ENCODE measurements at regions not wholly inside any gene's neighbourhood (a gene's known extent, or its start where the extent isn't known, plus 50 kb on each side); places are given as distances from the start of the nearest gene placed in this dataset.

GRCh38 chr13:70814684-70815083 lies 706.4 kb upstream of the KLHL1 start:
- Histone ChIP-seq H3K9me3 (no peaks in the 10 kb centered on the region), H3K4me3 (no peak overlapping the region), H3K27me3 (no peaks in the 10 kb centered on the region), H3K36me3 (no peaks in the 10 kb centered on the region), H3K4me1 (no peaks in the 10 kb centered on the region), H3K27ac (no peak overlapping the region)
- DNase-seq = no peak
- intact Hi-C loops (cut with DNase I) = no loop called here
- FAIRE-seq = no peak
- TF ChIP-seq CTCF (IDR thresholded peaks at IDR 0.05) = no peak
- 56 to 61% methylated on average over 3 of the region's 3 CpGs for WGBS, 2 donors
- ATAC-seq = no peak

GRCh38 chr13:70812481-70812880 lies 704.2 kb upstream of the KLHL1 start:
- DNase-seq (no peak), ATAC-seq (no peak), FAIRE-seq (no peak)
- H3K9me3 ChIP-seq = no peaks in the 10 kb centered on the region
- no peak overlapping the region for H3K4me3 ChIP-seq
- intact Hi-C loops (cut with DNase I) = no loop called here
- H3K27me3 ChIP-seq = no peaks in the 10 kb centered on the region
- TF ChIP-seq CTCF (IDR thresholded peaks at IDR 0.05) = no peak
- H3K4me1 ChIP-seq = no peaks in the 10 kb centered on the region
- H3K27ac ChIP-seq = no peak overlapping the region
- H3K36me3 ChIP-seq = no peaks in the 10 kb centered on the region

- FAIRE-seq (no peak), DNase-seq (no peak), ATAC-seq (no peak)
- WGBS, 2 donors = 77 to 88% methylated on average over 4 of the region's 4 CpGs
- intact Hi-C loops (cut with DNase I) = no loop called here
- H3K4me3 ChIP-seq = no peak overlapping the region
- no peak overlapping the region for H3K27ac ChIP-seq
- H3K27me3 ChIP-seq = no peaks in the 10 kb centered on the region
- no peaks in the 10 kb centered on the region for H3K9me3 ChIP-seq
- H3K4me1 ChIP-seq = no peaks in the 10 kb centered on the region
- TF ChIP-seq CTCF (IDR thresholded peaks at IDR 0.05) = no peak
- no peaks in the 10 kb centered on the region for H3K36me3 ChIP-seq
Observed at GRCh38 chr13:70809588-70809987, 701.3 kb upstream of the KLHL1 start.

- DNase-seq (no peak), ATAC-seq (no peak), FAIRE-seq (no peak)
- Histone ChIP-seq H3K4me3 (no peak overlapping the region), H3K4me1 (no peaks in the 10 kb centered on the region), H3K36me3 (no peaks in the 10 kb centered on the region), H3K27ac (no peak overlapping the region), H3K27me3 (peaks cover 0 to 3% (median 0%) of the 10 kb centered on the region in 4 donors), H3K9me3 (no peaks in the 10 kb centered on the region)
- intact Hi-C loops (cut with DNase I) = no loop called here
- no peak for TF ChIP-seq CTCF (IDR thresholded peaks at IDR 0.05)
Observed at GRCh38 chr13:70798385-70798784, 690.1 kb upstream of the KLHL1 start.

- DNase-seq (no peak), FAIRE-seq (no peak), ATAC-seq (no peak)
- no peak overlapping the region for H3K27ac ChIP-seq
- H3K36me3 ChIP-seq = no peaks in the 10 kb centered on the region
- WGBS, 2 donors = 27 to 36% methylated on average over 3 of the region's 3 CpGs
- no peak for TF ChIP-seq CTCF (IDR thresholded peaks at IDR 0.05)
- H3K4me1 ChIP-seq = no peaks in the 10 kb centered on the region
- no peaks in the 10 kb centered on the region for H3K9me3 ChIP-seq
- intact Hi-C loops (cut with DNase I) = no loop called here
- no peak overlapping the region for H3K4me3 ChIP-seq
- no peaks in the 10 kb centered on the region for H3K27me3 ChIP-seq
Observed at GRCh38 chr13:70795484-70795883, 687.2 kb upstream of the KLHL1 start.
